HG03460 (cell line): ENCODE measurements at regions not wholly inside any gene's neighbourhood (a gene's known extent, or its start where the extent isn't known, plus 50 kb on each side); places are given as distances from the start of the nearest gene placed in this dataset.

Experiments used
- ATAC-seq: cut with Tn5 transposase; IDR thresholded peaks from one replicate; pipeline ENCODE4 v1.9.1; 2021; ENCODE audit not compliant: unreplicated experiment

- no peak for ATAC-seq
Measured at GRCh38 chr2:128781166-128781565, 462.5 kb upstream of the HS6ST1 start.

- ATAC-seq: no peak
Measured at GRCh38 chr2:128781585-128782385, 463.1 kb upstream of the HS6ST1 start.

- ATAC-seq: no peak
Measured at GRCh38 chr2:128782411-128783192, 463.9 kb upstream of the HS6ST1 start.

GRCh38 chr2:128783193-128783671 is 464.6 kb upstream of the HS6ST1 start:
- no peak for ATAC-seq

DNA sequence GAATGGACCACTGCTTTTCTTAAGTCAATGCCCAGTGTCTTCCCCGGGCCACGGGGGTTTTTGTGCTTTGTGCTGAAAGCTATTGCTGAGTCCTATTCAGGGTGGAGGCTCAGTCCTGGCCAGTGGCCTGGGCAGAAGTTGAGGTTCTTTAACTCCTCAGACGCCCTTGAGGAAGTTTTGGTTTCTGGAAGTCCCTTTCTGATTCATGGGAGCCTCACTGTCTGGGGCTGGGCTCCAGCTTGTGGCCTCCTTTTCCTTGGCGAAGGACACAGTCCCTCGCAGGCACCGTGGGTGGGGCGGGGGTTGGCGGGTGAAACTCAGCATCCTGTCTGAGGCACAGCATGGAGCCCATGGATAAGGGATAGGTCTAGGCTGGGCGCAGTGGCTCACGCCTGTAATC is 465.2 kb upstream of the HS6ST1 start:
- ATAC-seq: no peak

- no peak for ATAC-seq
Measured at GRCh38 chr2:128784626-128785306, 466.1 kb upstream of the HS6ST1 start.

- ATAC-seq: no peak
Measured at GRCh38 chr2:128786316-128786715, 467.6 kb upstream of the HS6ST1 start.

- no peak for ATAC-seq
Measured at GRCh38 chr2:128786741-128787478, 468.2 kb upstream of the HS6ST1 start.

DNA sequence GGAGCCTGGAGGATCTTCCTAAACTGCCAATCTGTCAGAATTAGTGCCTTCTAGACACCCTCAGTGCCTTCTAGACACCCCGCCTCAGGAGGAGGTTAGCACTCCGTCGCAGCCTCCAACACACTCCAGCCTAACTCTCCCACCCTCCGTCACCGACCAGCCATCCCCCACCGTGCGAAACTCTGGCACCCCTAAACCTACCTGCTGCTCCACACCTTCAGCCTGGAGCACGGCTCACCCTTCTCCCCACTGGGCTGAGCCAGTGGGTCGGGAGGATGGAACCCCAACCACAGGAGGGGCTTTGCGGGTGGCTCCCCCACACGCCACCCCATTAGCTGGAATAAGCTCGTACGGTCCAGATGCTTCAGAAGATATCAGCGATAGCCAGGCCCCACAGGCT is 468.9 kb upstream of the HS6ST1 start:
- ATAC-seq: no peak

DNA sequence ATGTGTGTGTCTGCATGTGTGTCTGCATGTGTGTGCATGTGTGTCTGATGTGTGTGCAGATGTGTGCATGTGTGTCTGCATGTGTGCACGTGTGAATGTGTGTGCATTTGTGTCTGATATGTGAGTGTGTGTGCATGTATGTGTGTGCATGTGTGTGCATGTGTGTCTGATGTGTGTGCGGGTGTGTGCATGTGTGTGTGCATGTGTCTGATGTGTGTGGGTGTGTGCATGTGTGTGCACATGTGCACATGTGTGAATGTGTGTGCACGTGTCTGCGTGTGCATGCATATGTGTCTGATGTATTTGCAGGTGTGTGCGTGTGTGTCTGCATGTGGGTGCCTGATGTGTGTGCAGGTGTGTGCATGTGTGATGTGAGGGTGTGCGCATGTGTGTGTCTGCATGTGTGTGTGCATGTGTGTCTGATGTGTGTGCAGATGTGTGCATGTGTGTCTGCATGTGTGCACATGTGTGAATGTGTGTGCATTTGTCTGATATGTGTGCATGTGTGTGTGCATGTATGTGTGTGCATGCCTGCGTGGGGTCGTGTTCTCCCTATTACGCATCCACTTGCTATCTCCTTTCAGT is 470.1 kb upstream of the HS6ST1 start:
- ATAC-seq: no peak

- no peak for ATAC-seq
Measured at GRCh38 chr2:128789221-128789620, 470.6 kb upstream of the HS6ST1 start.

DNA sequence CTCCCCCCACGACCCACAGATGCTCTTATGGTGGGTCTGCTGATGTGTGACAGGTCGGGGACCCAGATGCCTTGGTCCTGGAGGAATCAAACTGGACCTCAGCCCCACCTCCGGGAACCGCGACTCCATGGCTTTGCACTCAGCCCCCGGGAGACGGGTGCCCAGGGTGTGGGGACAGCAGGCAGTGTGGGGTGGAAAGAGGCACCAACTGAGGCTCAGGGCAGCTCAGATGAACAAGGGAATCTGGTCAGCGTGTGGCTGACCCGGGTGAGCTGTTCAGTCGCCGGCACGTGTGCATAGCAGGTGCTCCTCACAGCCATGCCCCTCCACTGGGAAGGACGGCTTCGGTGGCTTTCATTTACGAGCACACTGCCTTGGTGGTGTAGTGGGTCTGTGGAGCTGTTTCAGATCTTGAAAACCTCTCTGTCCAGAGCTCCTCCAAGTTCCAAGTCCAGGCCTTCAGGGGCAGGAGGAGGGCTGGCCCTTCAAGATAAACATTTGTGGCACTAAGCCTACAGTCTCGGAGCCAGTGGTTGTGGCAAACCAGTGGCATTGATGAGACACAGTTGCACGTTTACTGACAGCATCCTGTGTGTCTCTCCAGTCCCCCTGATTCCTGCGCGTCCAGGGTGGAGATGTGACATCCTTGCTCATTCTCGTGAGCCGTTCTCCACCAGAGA is 471.2 kb upstream of the HS6ST1 start:
- ATAC-seq: no peak

DNA sequence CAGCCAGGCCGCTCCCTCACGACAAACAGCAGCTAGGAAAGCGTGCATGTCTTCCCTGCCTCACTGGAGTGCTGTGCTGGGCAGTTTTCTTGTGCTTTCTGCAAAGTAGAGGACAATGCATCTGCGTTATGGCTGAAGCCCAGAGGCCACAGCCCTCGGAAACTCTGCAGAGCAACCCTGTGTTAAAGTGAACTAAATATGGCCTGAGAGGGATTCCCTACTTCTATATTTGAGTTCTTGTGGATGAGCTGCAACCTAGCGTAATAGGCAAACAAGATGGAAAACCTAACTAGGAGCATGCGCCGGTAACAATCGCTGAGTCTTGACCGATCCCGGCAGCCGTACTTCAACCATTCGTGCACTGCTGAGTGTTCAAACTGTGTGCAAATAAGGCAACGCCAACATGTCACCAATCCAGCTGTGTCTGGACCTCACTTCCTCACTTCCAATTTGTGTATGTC is 471.9 kb upstream of the HS6ST1 start:
- no peak for ATAC-seq

DNA sequence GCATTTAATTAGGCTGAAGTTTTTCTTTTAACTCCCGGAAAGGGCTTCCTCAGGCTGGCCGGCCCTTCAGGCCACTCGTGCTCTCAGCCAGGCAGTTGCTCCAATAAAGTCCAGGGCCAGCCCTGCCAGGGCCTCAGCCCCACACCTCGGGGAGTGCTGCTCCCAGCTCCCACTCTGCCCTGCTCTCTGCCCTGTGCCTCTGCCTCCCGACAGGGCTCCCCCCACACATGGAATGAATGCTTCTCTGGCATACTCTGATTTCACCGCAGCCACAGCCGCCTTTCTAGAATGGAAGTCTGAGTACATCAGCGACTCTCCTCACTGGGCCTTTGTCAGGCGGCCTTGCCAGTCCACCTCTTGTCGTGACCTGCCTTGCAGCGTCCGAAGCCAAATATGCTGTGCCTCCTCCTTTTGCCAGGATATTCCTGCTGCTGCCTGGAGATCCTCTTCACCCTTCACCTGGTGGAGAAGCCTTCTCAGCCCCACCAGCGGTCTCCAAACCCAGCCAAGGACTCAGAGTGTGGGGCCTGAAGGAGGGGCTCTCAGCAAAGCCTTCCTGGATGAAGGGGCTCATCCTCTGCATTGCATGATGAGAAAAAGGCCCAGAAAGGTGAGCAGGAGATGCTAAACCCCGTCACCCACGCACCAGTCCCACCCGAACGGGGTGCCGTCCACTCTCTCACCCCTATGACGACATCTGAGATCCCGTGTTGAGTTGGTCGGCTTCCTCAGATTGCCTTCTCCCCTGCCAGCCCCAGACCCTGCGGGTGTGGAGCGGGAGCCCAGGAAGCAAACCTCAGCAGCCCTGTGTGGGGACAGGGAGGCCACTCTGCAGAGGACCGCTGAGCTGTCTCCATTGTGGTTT is 472.7 kb upstream of the HS6ST1 start:
- ATAC-seq: no peak

DNA sequence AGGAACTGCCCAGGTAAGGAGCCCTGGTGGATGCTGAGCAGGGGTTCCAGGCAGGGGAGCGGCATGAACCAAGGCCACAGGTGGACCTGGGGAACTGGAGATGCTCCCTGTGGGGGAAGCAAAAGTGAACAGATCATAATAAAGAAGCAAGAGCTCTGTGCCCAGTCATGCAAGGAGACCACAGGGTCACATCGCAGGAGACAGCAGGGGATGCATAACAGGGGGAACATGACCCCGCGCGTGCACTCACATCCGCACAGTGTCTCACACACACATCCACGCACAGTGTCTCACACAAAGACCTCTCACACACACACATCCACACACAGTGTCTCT is 473.3 kb upstream of the HS6ST1 start:
- ATAC-seq: no peak

DNA sequence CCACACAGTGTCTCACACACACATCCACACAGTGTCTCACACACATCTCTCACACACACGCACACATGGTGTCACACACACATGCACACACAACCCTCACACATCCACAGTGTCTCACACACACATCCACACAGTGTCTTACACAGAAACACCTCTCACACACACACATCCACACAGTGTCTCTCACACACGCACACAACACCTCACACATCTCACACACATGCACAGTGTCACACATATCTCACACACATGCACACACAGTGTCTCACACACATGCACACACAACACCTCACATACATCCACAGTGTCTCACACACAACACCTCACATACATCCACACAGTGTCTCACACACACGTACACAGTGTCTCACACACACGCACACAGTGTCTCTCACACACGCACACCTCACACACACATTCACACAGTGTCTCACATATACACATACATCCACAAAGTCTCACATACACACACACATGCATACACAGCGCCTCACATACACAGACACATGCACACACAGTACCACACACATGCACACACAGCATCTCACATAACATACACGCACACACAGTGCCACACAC is 473.9 kb upstream of the HS6ST1 start:
- ATAC-seq: no peak

DNA sequence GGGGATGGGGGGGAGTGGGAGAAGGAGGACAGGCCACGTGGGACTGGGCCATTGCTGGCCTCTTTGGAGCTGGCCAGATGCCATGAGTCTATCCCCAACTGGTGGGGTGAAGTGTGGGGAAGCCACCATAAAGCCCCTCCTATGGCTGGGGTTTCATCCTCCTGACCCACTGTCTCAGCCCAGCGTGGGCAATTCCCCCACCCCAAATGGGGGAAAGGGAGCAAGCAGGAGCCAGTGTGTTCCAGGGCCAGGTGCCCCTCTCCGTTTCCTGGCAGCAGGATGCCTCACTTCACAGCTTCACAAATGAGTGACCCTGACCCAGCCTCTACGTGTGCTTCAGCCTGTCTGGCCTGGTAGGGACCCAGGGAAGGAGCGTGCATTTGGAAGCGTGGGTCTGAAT is 474.7 kb upstream of the HS6ST1 start:
- ATAC-seq: no peak

- ATAC-seq: no peak
Measured at GRCh38 chr2:128794285-128794684, 475.6 kb upstream of the HS6ST1 start.

GRCh38 chr2:128796321-128796720 is 477.7 kb upstream of the HS6ST1 start:
- no peak for ATAC-seq
